ENCODE measurements at regions not wholly inside any gene's neighbourhood (a gene's known extent, or its start where the extent isn't known, plus 50 kb on each side); places are given as distances from the start of the nearest gene placed in this dataset.

GRCh38 chr2:71790226-71791060 lies 337.1 kb downstream of the DYSF start:
- Histone ChIP-seq H3K79me2 (ENCODE audit: low read length) (no peaks in the 10 kb centered on the region), H3K9me2 (replicated peaks; ENCODE audit: insufficient read depth, low read length) (no peaks in the 10 kb centered on the region), H3F3A (ENCODE audit: insufficient read depth, low read length) (no peaks in the 10 kb centered on the region), H3K4me2 (ENCODE audit: low read depth, low read length) (no peak overlapping the region), H3K36me3 (replicated peaks; ENCODE audit: insufficient read depth, low read length) (no peaks in the 10 kb centered on the region), H4K20me1 (ENCODE audit: insufficient read depth, low read length) (no peaks in the 10 kb centered on the region), H3K9ac (ENCODE audit: low read length) (no peak overlapping the region), H3K4me1 (ENCODE audit: low read length) (no peaks in the 10 kb centered on the region), H2AFZ (ENCODE audit: low read length) (no peak overlapping the region), H3K27ac (ENCODE audit: low read length) (no peak overlapping the region), H3K27me3 (replicated peaks; ENCODE audit: insufficient read depth, low read length) (no peaks in the 10 kb centered on the region), H3K4me3 (ENCODE audit: low read length) (no peak overlapping the region), H3K9me3 (replicated peaks; ENCODE audit: insufficient read depth, low read length) (no peaks in the 10 kb centered on the region)
- no peak for DNase-seq
- no peak for TF ChIP-seq EZH2phosphoT487 (IDR thresholded peaks at IDR 0.05; ENCODE audit: low read length)
- no peak for TF ChIP-seq EZH2 (optimal IDR thresholded peaks at IDR 0.05; ENCODE audit: low read depth, low read length)
- TF ChIP-seq, protein P1, sequence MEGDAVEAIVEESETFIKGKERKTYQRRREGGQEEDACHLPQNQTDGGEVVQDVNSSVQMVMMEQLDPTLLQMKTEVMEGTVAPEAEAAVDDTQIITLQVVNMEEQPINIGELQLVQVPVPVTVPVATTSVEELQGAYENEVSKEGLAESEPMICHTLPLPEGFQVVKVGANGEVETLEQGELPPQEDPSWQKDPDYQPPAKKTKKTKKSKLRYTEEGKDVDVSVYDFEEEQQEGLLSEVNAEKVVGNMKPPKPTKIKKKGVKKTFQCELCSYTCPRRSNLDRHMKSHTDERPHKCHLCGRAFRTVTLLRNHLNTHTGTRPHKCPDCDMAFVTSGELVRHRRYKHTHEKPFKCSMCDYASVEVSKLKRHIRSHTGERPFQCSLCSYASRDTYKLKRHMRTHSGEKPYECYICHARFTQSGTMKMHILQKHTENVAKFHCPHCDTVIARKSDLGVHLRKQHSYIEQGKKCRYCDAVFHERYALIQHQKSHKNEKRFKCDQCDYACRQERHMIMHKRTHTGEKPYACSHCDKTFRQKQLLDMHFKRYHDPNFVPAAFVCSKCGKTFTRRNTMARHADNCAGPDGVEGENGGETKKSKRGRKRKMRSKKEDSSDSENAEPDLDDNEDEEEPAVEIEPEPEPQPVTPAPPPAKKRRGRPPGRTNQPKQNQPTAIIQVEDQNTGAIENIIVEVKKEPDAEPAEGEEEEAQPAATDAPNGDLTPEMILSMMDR (IDR thresholded peaks at IDR 0.05; ENCODE audit: low read length) = no peak

- no peaks in the 10 kb centered on the region for H3K27me3 ChIP-seq (replicated peaks; ENCODE audit: insufficient read depth, low read length)
- H3K36me3 ChIP-seq (replicated peaks; ENCODE audit: insufficient read depth, low read length) = no peaks in the 10 kb centered on the region
- TF ChIP-seq EZH2phosphoT487 (IDR thresholded peaks at IDR 0.05; ENCODE audit: low read length) = no peak
- no peak for TF ChIP-seq EZH2 (optimal IDR thresholded peaks at IDR 0.05; ENCODE audit: low read depth, low read length)
- TF ChIP-seq, protein P1 (IDR thresholded peaks at IDR 0.05; ENCODE audit: low read length) = no peak
- H3K9me3 ChIP-seq (replicated peaks; ENCODE audit: insufficient read depth, low read length) = no peaks in the 10 kb centered on the region
- H3K4me1 ChIP-seq (ENCODE audit: low read length) = no peaks in the 10 kb centered on the region
- no peaks in the 10 kb centered on the region for H3F3A ChIP-seq (ENCODE audit: insufficient read depth, low read length)
- no peak overlapping the region for H3K27ac ChIP-seq (ENCODE audit: low read length)
- no peak for DNase-seq
- H3K79me2 ChIP-seq (ENCODE audit: low read length) = no peaks in the 10 kb centered on the region
- H4K20me1 ChIP-seq (ENCODE audit: insufficient read depth, low read length) = no peaks in the 10 kb centered on the region
- no peak overlapping the region for H2AFZ ChIP-seq (ENCODE audit: low read length)
- H3K4me2 ChIP-seq (ENCODE audit: low read depth, low read length) = no peak overlapping the region
- H3K9ac ChIP-seq (ENCODE audit: low read length) = no peak overlapping the region
- H3K9me2 ChIP-seq (replicated peaks; ENCODE audit: insufficient read depth, low read length) = no peaks in the 10 kb centered on the region
- no peak overlapping the region for H3K4me3 ChIP-seq (ENCODE audit: low read length)
These were observed 336.3 kb downstream of the DYSF start for GRCh38 chr2:71789556-71790204.

DNA sequence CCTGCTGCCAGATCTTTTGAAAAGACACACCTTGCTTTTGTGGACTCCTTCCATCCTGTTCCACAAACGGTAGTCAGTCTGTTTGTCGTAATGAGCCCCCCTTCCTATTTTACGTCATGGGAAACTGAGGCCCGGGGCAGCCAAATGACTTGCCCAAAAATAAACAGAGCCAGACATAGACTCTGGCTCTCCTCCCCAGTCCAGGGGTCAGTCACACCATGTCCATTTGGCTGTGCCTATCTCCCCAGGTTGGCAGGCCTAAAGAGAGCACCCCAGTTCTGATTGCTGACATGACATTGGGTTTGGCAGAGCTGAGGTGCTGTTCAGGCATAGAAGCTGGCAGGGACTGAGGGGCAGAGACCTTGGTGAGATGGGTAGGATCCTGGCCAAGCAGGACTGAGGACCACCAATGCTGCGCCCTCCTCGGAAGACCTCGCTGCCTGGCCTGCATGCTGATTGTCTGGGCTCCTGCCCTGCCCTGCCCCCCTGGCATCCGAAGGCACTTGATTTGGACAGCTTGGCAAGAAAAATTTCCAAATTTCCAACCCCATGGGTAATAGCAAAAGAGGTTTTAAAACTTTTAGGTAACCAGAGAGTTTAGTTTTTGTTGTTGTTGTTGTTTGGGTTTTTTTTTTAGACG lies 335.4 kb downstream of the DYSF start:
- Histone ChIP-seq H3K4me3 (ENCODE audit: low read length) (no peak overlapping the region), H3K4me1 (ENCODE audit: low read length) (no peaks in the 10 kb centered on the region), H3K79me2 (ENCODE audit: low read length) (no peaks in the 10 kb centered on the region), H4K20me1 (ENCODE audit: insufficient read depth, low read length) (no peaks in the 10 kb centered on the region), H3K9ac (ENCODE audit: low read length) (no peak overlapping the region), H3K27me3 (replicated peaks; ENCODE audit: insufficient read depth, low read length) (no peaks in the 10 kb centered on the region), H3F3A (ENCODE audit: insufficient read depth, low read length) (no peaks in the 10 kb centered on the region), H3K9me3 (replicated peaks; ENCODE audit: insufficient read depth, low read length) (no peaks in the 10 kb centered on the region), H3K36me3 (replicated peaks; ENCODE audit: insufficient read depth, low read length) (no peaks in the 10 kb centered on the region), H3K9me2 (replicated peaks; ENCODE audit: insufficient read depth, low read length) (no peaks in the 10 kb centered on the region), H2AFZ (ENCODE audit: low read length) (no peak overlapping the region), H3K27ac (ENCODE audit: low read length) (no peak overlapping the region), H3K4me2 (ENCODE audit: low read depth, low read length) (no peak overlapping the region)
- no peak for DNase-seq
- TF ChIP-seq EZH2phosphoT487 (IDR thresholded peaks at IDR 0.05; ENCODE audit: low read length) (no peak), EZH2 (optimal IDR thresholded peaks at IDR 0.05; ENCODE audit: low read depth, low read length) (no peak)
- TF ChIP-seq, protein P1 (IDR thresholded peaks at IDR 0.05; ENCODE audit: low read length) = no peak

Measured in MM.1S (cell line).